HCT116 (cell line): ENCODE measurements at regions not wholly inside any gene's neighbourhood (a gene's known extent, or its start where the extent isn't known, plus 50 kb on each side); places are given as distances from the start of the nearest gene placed in this dataset.

Source experiments
- ATF3 ChIP-seq: IDR thresholded peaks from 2 replicates; pipeline ENCODE4 v1.6.1; 2012
- CTCF ChIP-seq, 3 experiments: fragments of 200-600 bp in 1 of 3; sonication (generic) in 1 of 3; IDR thresholded peaks in 2 of 3; conservative IDR thresholded peaks in 1 of 3; 2 replicates each; pipeline ENCODE4 v1.5.1; 2012 to 2017; ENCODE audit warnings: low read depth in 2 of 3, low read length in 2 of 3, antibody characterized with exemption in 1 of 3, borderline replicate concordance in 1 of 3, control low read depth in 1 of 3, mild to moderate bottlenecking in 1 of 3, mixed read lengths in 1 of 3, mixed run types in 1 of 3, moderate library complexity in 1 of 3; ENCODE audit not compliant: insufficient read depth in 1 of 3
- MAX ChIP-seq: IDR thresholded peaks from 2 replicates; pipeline ENCODE4 v1.6.1; 2012
- POLR2A ChIP-seq: IDR thresholded peaks from 2 replicates; pipeline ENCODE4 v1.7.0; 2011; ENCODE audit warnings: borderline replicate concordance; ENCODE audit not compliant: insufficient read depth, insufficient read length; ENCODE audit errors: extremely low read depth
- ZFX ChIP-seq: fragments of 450-650 bp; IDR thresholded peaks from 2 replicates; pipeline ENCODE4 v1.6.1; 2017

- TF ChIP-seq CTCF (IDR thresholded peaks at IDR 0.05 in 2 of 3, conservative IDR thresholded peaks at IDR 0.05 in 1 of 3; ENCODE audit: borderline replicate concordance in 1 of 3, insufficient read depth in 1 of 3, low read depth in 2 of 3, low read length in 2 of 3) (no peak), ATF3 (no peak), POLR2A (no peak), MAX (no peak), ZFX (no peak)
Observed at GRCh38 chr4:130068072-130068471, 972.1 kb downstream of the C4orf33 start.
